Fibroblast of lung (primary cell): ENCODE measurements at regions not wholly inside any gene's neighbourhood (a gene's known extent, or its start where the extent isn't known, plus 50 kb on each side); places are given as distances from the start of the nearest gene placed in this dataset.

Source experiments
- CTCF ChIP-seq, 2 donors: IDR thresholded peaks in 1 of 2; conservative IDR thresholded peaks in 1 of 2; 1 replicate in 1 of 2; 2 replicates in 1 of 2; pipeline ENCODE4 v1.5.1; 2011 to 2012; ENCODE audit warnings: low read length in 2 of 2, control low read depth in 1 of 2, inconsistent platforms in 1 of 2, low read depth in 1 of 2, mild to moderate bottlenecking in 1 of 2
- EZH2 ChIP-seq: IDR thresholded peaks from 2 replicates; pipeline ENCODE4 v1.5.1; 2012; ENCODE audit warnings: low read length, control low read depth, mild to moderate bottlenecking; ENCODE audit errors: missing control alignments

GRCh38 chr1:42089246-42089645, 64.0 kb upstream of the GUCA2B start:
- TF ChIP-seq CTCF (conservative IDR thresholded peaks at IDR 0.05 in 1 of 2, IDR thresholded peaks at IDR 0.05 in 1 of 2; ENCODE audit: low read depth in 1 of 2, low read length in 2 of 2) (no peak), EZH2 (no peak)
